ENCODE measurements at regions not wholly inside any gene's neighbourhood (a gene's known extent, or its start where the extent isn't known, plus 50 kb on each side); places are given as distances from the start of the nearest gene placed in this dataset.
"Not testable (repeated sequence)": the region's sequence is repeated elsewhere in the genome, so short reads cannot be mapped to it uniquely, and the experiment has no call there.

GRCh38 chr5:39755986-39756385 is 331.2 kb upstream of the DAB2 start:
- peaks cover 2% of the 10 kb centered on the region for H3K4me1 ChIP-seq (ENCODE audit: control insufficient read depth, extremely low read depth, insufficient read depth, low read length)
- peak; percentile 66 for FAIRE-seq
- H3K4me3 ChIP-seq (ENCODE audit: control insufficient read depth in 2 of 3, extremely low read depth in 1 of 3, insufficient read depth in 2 of 3, low read depth in 1 of 3, low read length in 3 of 3), result no peak overlapping the region
- peak; percentile 33 for DNase-seq (ENCODE audit: low read depth, low spot score)
- H3K4me2 ChIP-seq (ENCODE audit: control insufficient read depth, extremely low read depth, insufficient read depth, low read depth, low read length), result no peak overlapping the region
- no peaks in the 10 kb centered on the region for H3K9me3 ChIP-seq (ENCODE audit: control insufficient read depth, low read depth, low read length)
- H3K79me2 ChIP-seq (ENCODE audit: control insufficient read depth, insufficient read depth, low read length), result no peaks in the 10 kb centered on the region
- no peaks in the 10 kb centered on the region for H3K36me3 ChIP-seq (ENCODE audit: control insufficient read depth in 2 of 2, extremely low read depth in 1 of 2, insufficient read depth in 2 of 2, low read length in 2 of 2)
- H3K27me3 ChIP-seq (ENCODE audit: control insufficient read depth, extremely low read depth, insufficient read depth, low read length), result no peaks in the 10 kb centered on the region
- no peak overlapping the region for H3K27ac ChIP-seq (ENCODE audit: control insufficient read depth, insufficient read depth, low read length)
- no peaks in the 10 kb centered on the region for H3K9me1 ChIP-seq (ENCODE audit: control insufficient read depth, extremely low read depth, insufficient read depth, low read length)
- no peaks in the 10 kb centered on the region for H4K20me1 ChIP-seq (ENCODE audit: control insufficient read depth, extremely low read depth, insufficient read depth, low read length)
- dilution Hi-C loops (cut with MboI; ENCODE audit: extremely low pct_ligation_motif_present, low sequenced_read_pairs), result no loop called here
- TF ChIP-seq CTCF (optimal IDR thresholded peaks at IDR 0.05 in 1 of 3, IDR thresholded peaks at IDR 0.05 in 1 of 3, conservative IDR thresholded peaks at IDR 0.05 in 1 of 3; ENCODE audit: extremely low read depth in 1 of 3, insufficient read depth in 2 of 3, low read length in 3 of 3), result no peak
- no peak for TF ChIP-seq EZH2 (IDR thresholded peaks at IDR 0.05; ENCODE audit: low read length)
- no peak overlapping the region for H2AFZ ChIP-seq (ENCODE audit: control insufficient read depth, low read length)
- H3K9ac ChIP-seq (ENCODE audit: control insufficient read depth, extremely low read depth, insufficient read depth, low read length), result no peak overlapping the region

GRCh38 chr5:39755452-39755851 is 330.7 kb upstream of the DAB2 start:
- Histone ChIP-seq H3K4me1 (ENCODE audit: control insufficient read depth, extremely low read depth, insufficient read depth, low read length) (peaks cover 2% of the 10 kb centered on the region), H3K4me2 (ENCODE audit: control insufficient read depth, extremely low read depth, insufficient read depth, low read depth, low read length) (no peak overlapping the region), H3K36me3 (ENCODE audit: control insufficient read depth in 2 of 2, extremely low read depth in 1 of 2, insufficient read depth in 2 of 2, low read length in 2 of 2) (no peaks in the 10 kb centered on the region), H3K9me1 (ENCODE audit: control insufficient read depth, extremely low read depth, insufficient read depth, low read length) (no peaks in the 10 kb centered on the region), H3K79me2 (ENCODE audit: control insufficient read depth, insufficient read depth, low read length) (no peaks in the 10 kb centered on the region), H2AFZ (ENCODE audit: control insufficient read depth, low read length) (no peak overlapping the region), H4K20me1 (ENCODE audit: control insufficient read depth, extremely low read depth, insufficient read depth, low read length) (no peaks in the 10 kb centered on the region), H3K9me3 (ENCODE audit: control insufficient read depth, low read depth, low read length) (no peaks in the 10 kb centered on the region), H3K4me3 (ENCODE audit: control insufficient read depth in 2 of 3, extremely low read depth in 1 of 3, insufficient read depth in 2 of 3, low read depth in 1 of 3, low read length in 3 of 3) (no peak overlapping the region), H3K27me3 (ENCODE audit: control insufficient read depth, extremely low read depth, insufficient read depth, low read length) (no peaks in the 10 kb centered on the region), H3K9ac (ENCODE audit: control insufficient read depth, extremely low read depth, insufficient read depth, low read length) (no peak overlapping the region), H3K27ac (ENCODE audit: control insufficient read depth, insufficient read depth, low read length) (no peak overlapping the region)
- TF ChIP-seq CTCF (optimal IDR thresholded peaks at IDR 0.05 in 1 of 3, IDR thresholded peaks at IDR 0.05 in 1 of 3, conservative IDR thresholded peaks at IDR 0.05 in 1 of 3; ENCODE audit: extremely low read depth in 1 of 3, insufficient read depth in 2 of 3, low read length in 3 of 3) (no peak), EZH2 (IDR thresholded peaks at IDR 0.05; ENCODE audit: low read length) (no peak)
- peak; percentile 32 for FAIRE-seq
- dilution Hi-C loops (cut with MboI; ENCODE audit: extremely low pct_ligation_motif_present, low sequenced_read_pairs), result no loop called here
- no peak for DNase-seq (ENCODE audit: low read depth, low spot score)

GRCh38 chr5:39753747-39754146 is 329.0 kb upstream of the DAB2 start:
- dilution Hi-C loops (cut with MboI; ENCODE audit: extremely low pct_ligation_motif_present, low sequenced_read_pairs); H3K27ac ChIP-seq (ENCODE audit: control insufficient read depth, insufficient read depth, low read length); H3K4me3 ChIP-seq (ENCODE audit: control insufficient read depth in 2 of 3, extremely low read depth in 1 of 3, insufficient read depth in 2 of 3, low read depth in 1 of 3, low read length in 3 of 3); H3K4me1 ChIP-seq (ENCODE audit: control insufficient read depth, extremely low read depth, insufficient read depth, low read length); H3K9ac ChIP-seq (ENCODE audit: control insufficient read depth, extremely low read depth, insufficient read depth, low read length); H3K9me1 ChIP-seq (ENCODE audit: control insufficient read depth, extremely low read depth, insufficient read depth, low read length); H4K20me1 ChIP-seq (ENCODE audit: control insufficient read depth, extremely low read depth, insufficient read depth, low read length); H3K4me2 ChIP-seq (ENCODE audit: control insufficient read depth, extremely low read depth, insufficient read depth, low read depth, low read length); H3K79me2 ChIP-seq (ENCODE audit: control insufficient read depth, insufficient read depth, low read length); H3K27me3 ChIP-seq (ENCODE audit: control insufficient read depth, extremely low read depth, insufficient read depth, low read length); H3K36me3 ChIP-seq (ENCODE audit: control insufficient read depth in 2 of 2, extremely low read depth in 1 of 2, insufficient read depth in 2 of 2, low read length in 2 of 2); FAIRE-seq; H2AFZ ChIP-seq (ENCODE audit: control insufficient read depth, low read length); DNase-seq (ENCODE audit: low read depth, low spot score); H3K9me3 ChIP-seq (ENCODE audit: control insufficient read depth, low read depth, low read length): not testable (repeated sequence)
